A549 (cell line): ENCODE measurements at regions not wholly inside any gene's neighbourhood (a gene's known extent, or its start where the extent isn't known, plus 50 kb on each side); places are given as distances from the start of the nearest gene placed in this dataset.
A peak's percentile ranks its signal among the peaks of the same experiment; 100 is the strongest.

Experiments used
- ATAC-seq, 2 experiments: fragments of 200-7000 bp in 1 of 2; fragments of >200 bp in 1 of 2; cut with Nextera tagmentation in 1 of 2; cut with Tn5 transposase in 1 of 2; 3 replicates each; pipeline versions ENCODE4 v1.8.0 to v1.9.1; 2018 to 2020; ENCODE audit warnings: mild to moderate bottlenecking in 1 of 2, moderate library complexity in 1 of 2
- CTCF ChIA-PET: fragments of 300-600 bp; sonication (Branson Sonifier 250); formaldehyde crosslinking; extraction: SDS; loops from one replicate; lab custom pipeline; 2021; ENCODE audit warnings: antibody characterized with exemption, inconsistent platforms; lab: Yijun Ruan, JAX
- POLR2A ChIA-PET: fragments of 350-600 bp; formaldehyde crosslinking; extraction: SDS; loops from one replicate; lab custom pipeline; 2021; ENCODE audit warnings: antibody characterized with exemption, inconsistent platforms; lab: Yijun Ruan, JAX
- DNase-seq, 2 experiments: peaks; one replicate each; pipeline versions ENCODE4 v3.0.0 to v3.0.0-alpha.2; 2011 to 2016; ENCODE audit warnings: low read depth in 1 of 2, low spot score in 1 of 2
- FAIRE-seq: peaks from 2 replicates; lab custom pipeline; 2011; peaks lifted over from hg19 to GRCh38; lab: Jason Lieb, UNC
- H3K27ac ChIP-seq, 2 experiments: fragments of >200 bp; sonication (Bioruptor Twin); formaldehyde crosslinking; 3 replicates each; pipeline ENCODE4 v1.5.1; 2016 to 2017
- H3K4me1 ChIP-seq: fragments of >200 bp; sonication (Bioruptor Twin); formaldehyde crosslinking; 3 replicates; pipeline ENCODE4 v1.6.1; 2016
- H3K4me2 ChIP-seq: fragments of >200 bp; sonication (Bioruptor Twin); formaldehyde crosslinking; 3 replicates; pipeline ENCODE4 v1.6.1; 2016
- H3K4me3 ChIP-seq: fragments of >200 bp; sonication (Bioruptor Twin); formaldehyde crosslinking; 3 replicates; pipeline ENCODE4 v1.5.1; 2016
- H3K9me3 ChIP-seq: fragments of >200 bp; sonication (Bioruptor Twin); formaldehyde crosslinking; 3 replicates; pipeline ENCODE4 v1.6.1; 2016
- BCL3 ChIP-seq: fragments of >200 bp; sonication (Bioruptor Twin); formaldehyde crosslinking; IDR thresholded peaks from 3 replicates; pipeline ENCODE4 v1.6.1; 2016
- CBX2 ChIP-seq: fragments of 200-600 bp; sonication (generic); IDR thresholded peaks from 2 replicates; pipeline ENCODE4 v1.6.1; 2016; ENCODE audit warnings: low read depth, mild to moderate bottlenecking, borderline replicate concordance
- CBX8 ChIP-seq: fragments of 200-600 bp; sonication (generic); IDR thresholded peaks from 2 replicates; pipeline ENCODE4 v1.6.1; 2016
- E2F6 ChIP-seq: IDR thresholded peaks from 2 replicates; pipeline ENCODE4 v1.6.1; 2012; ENCODE audit warnings: low read depth, borderline replicate concordance
- EHF ChIP-seq: fragments of 250-450 bp; sonication (Bioruptor Pico); IDR thresholded peaks from 2 replicates; pipeline ENCODE4 v1.5.0; 2020; ENCODE audit warnings: mild to moderate bottlenecking
- EP300 ChIP-seq, 2 experiments: fragments of >200 bp; sonication (Bioruptor Twin); formaldehyde crosslinking; IDR thresholded peaks; 2 replicates in 1 of 2; 3 replicates in 1 of 2; pipeline ENCODE4 v1.6.1; 2016 to 2017
- FOSB ChIP-seq: fragments of 250-450 bp; sonication (Bioruptor Pico); IDR thresholded peaks from 2 replicates; pipeline ENCODE4 v1.5.0; 2020; ENCODE audit warnings: mild to moderate bottlenecking, moderate library complexity
- FOSL2 ChIP-seq, 2 experiments: fragments of 450-650 bp in 1 of 2; fragments of >200 bp in 1 of 2; sonication (Bioruptor Twin) in 1 of 2; formaldehyde crosslinking; IDR thresholded peaks; 2 replicates each; pipeline versions ENCODE4 v1.5.0 to v1.6.1; 2016 to 2020; ENCODE audit warnings: mild to moderate bottlenecking in 1 of 2, moderate library complexity in 1 of 2
- HMGXB4 ChIP-seq: fragments of 250-450 bp; sonication (Bioruptor Pico); IDR thresholded peaks from 2 replicates; pipeline ENCODE4 v1.5.0; 2021; ENCODE audit warnings: mild to moderate bottlenecking, moderate library complexity, borderline replicate concordance
- HOXB13 ChIP-seq: fragments of 250-450 bp; sonication (Bioruptor Pico); IDR thresholded peaks from 2 replicates; pipeline ENCODE4 v1.5.0; 2020; ENCODE audit warnings: low read depth, mild to moderate bottlenecking, moderate library complexity
- JUNB ChIP-seq: fragments of >200 bp; sonication (Bioruptor Twin); formaldehyde crosslinking; IDR thresholded peaks from 2 replicates; pipeline ENCODE4 v1.6.1; 2016
- KDM1A ChIP-seq: fragments of 200-600 bp; sonication (generic); IDR thresholded peaks from 2 replicates; pipeline ENCODE4 v1.6.1; 2016; ENCODE audit warnings: low read depth, mild to moderate bottlenecking
- MAFK ChIP-seq: fragments of 450-650 bp; IDR thresholded peaks from 2 replicates; pipeline ENCODE4 v1.6.1; 2014; ENCODE audit not compliant: partially characterized antibody
- MAZ ChIP-seq: fragments of 150-350 bp; IDR thresholded peaks from 2 replicates; pipeline ENCODE4 v1.6.1; 2014; ENCODE audit warnings: antibody characterized with exemption, low read depth, low read length, borderline replicate concordance
- NR3C1 ChIP-seq: fragments of >200 bp; sonication (Bioruptor Twin); formaldehyde crosslinking; IDR thresholded peaks from 3 replicates; pipeline ENCODE4 v1.6.1; 2017
- PBX3 ChIP-seq: IDR thresholded peaks from 2 replicates; pipeline ENCODE4 v1.6.1; 2012
- PHF8 ChIP-seq: fragments of 200-600 bp; sonication (generic); IDR thresholded peaks from 2 replicates; pipeline ENCODE4 v1.6.1; 2016; ENCODE audit warnings: low read depth, mild to moderate bottlenecking, antibody characterized with exemption, moderate library complexity, borderline replicate concordance
- POLR2A ChIP-seq: IDR thresholded peaks from 2 replicates; pipeline ENCODE4 v1.6.1; 2012; ENCODE audit warnings: mild to moderate bottlenecking, low read length
- POLR2AphosphoS2 ChIP-seq: conservative IDR thresholded peaks from 2 replicates; pipeline ENCODE4 v1.6.1; 2012; ENCODE audit warnings: low read length, improper control_type of control experiment, inconsistent platforms
- RAD21 ChIP-seq, 2 experiments: fragments of >200 bp in 1 of 2; sonication (Bioruptor Twin) in 1 of 2; formaldehyde crosslinking in 1 of 2; IDR thresholded peaks in 1 of 2; conservative IDR thresholded peaks in 1 of 2; 2 replicates in 1 of 2; 3 replicates in 1 of 2; pipeline ENCODE4 v1.6.1; 2012 to 2018; ENCODE audit warnings: inconsistent platforms in 1 of 2
- RARB ChIP-seq: fragments of 250-450 bp; sonication (Bioruptor Pico); IDR thresholded peaks from 2 replicates; pipeline ENCODE4 v1.8.0; 2021; ENCODE audit warnings: mild to moderate bottlenecking, moderate library complexity
- RCOR1 ChIP-seq: fragments of 150-350 bp; IDR thresholded peaks from 2 replicates; pipeline ENCODE4 v1.6.1; 2014; ENCODE audit warnings: antibody characterized with exemption, low read length, low read depth
- SREBF2 ChIP-seq: fragments of 450-650 bp; IDR thresholded peaks from 2 replicates; pipeline ENCODE4 v1.6.1; 2014; ENCODE audit warnings: mild to moderate bottlenecking, moderate library complexity
- USF2 ChIP-seq: fragments of 450-650 bp; IDR thresholded peaks from 2 replicates; pipeline ENCODE4 v1.6.1; 2014; ENCODE audit warnings: antibody characterized with exemption
- ZNF302 ChIP-seq: fragments of 250-450 bp; sonication (Bioruptor Pico); IDR thresholded peaks from 2 replicates; pipeline ENCODE4 v1.9.0; 2021; ENCODE audit warnings: inconsistent platforms, mild to moderate bottlenecking, moderate library complexity
- ZSCAN20 ChIP-seq: fragments of 250-450 bp; sonication (Bioruptor Pico); IDR thresholded peaks from 2 replicates; pipeline ENCODE4 v1.8.0; 2022; ENCODE audit warnings: mild to moderate bottlenecking, moderate library complexity
- WGBS: methylation state at CpG from one replicate; pipeline ENCODE4 v1.1.6; 2017; ENCODE audit errors: missing lambda C conversion rate; 5-methylcytosine and 5-hydroxymethylcytosine counted together

GRCh38 chr5:112604732-112605630 is 132.7 kb upstream of the APC start:
- WGBS: 17% methylated on average over 2 of the region's 2 CpGs

GRCh38 chr5:112608975-112609374 is 128.7 kb upstream of the APC start:
- ATAC-seq (no peak), FAIRE-seq (no peak)
- CTCF ChIA-PET: interaction anchor here (2.0 to 2.1 kb wide), 2 partner anchors 57 to 148 kb away, joined by 5 read pairs; no protein-coding TSS in a partner anchor

More at GRCh38 chr5:112604732-112605630, 132.7 kb upstream of the APC start:
- no peak for FAIRE-seq
- CTCF ChIA-PET: no interaction called here
- no peak for TF ChIP-seq POLR2A
- TF ChIP-seq PHF8: no peak
- TF ChIP-seq SREBF2: no peak
- TF ChIP-seq CBX2: no peak
- TF ChIP-seq RCOR1: no peak
- no peak for TF ChIP-seq POLR2AphosphoS2
- TF ChIP-seq EP300 (IDR thresholded peaks at IDR 0.05): no peak
- TF ChIP-seq RARB (CRISPR knock-in tag): no peak
- TF ChIP-seq E2F6: no peak
- no peak for TF ChIP-seq PBX3
- no peak for TF ChIP-seq RAD21 (conservative IDR thresholded peaks at IDR 0.05 in 1 of 2, IDR thresholded peaks at IDR 0.05 in 1 of 2)
- no peak for TF ChIP-seq MAZ
- TF ChIP-seq ZNF302 (CRISPR knock-in tag): no peak
- no peak for TF ChIP-seq HOXB13
- no peak for TF ChIP-seq FOSL2 (IDR thresholded peaks at IDR 0.05)
- no peak for TF ChIP-seq FOSL2 (CRISPR knock-in tag; IDR thresholded peaks at IDR 0.05)
- TF ChIP-seq CBX8: no peak
- TF ChIP-seq, all 56 proteins: peak for 0
- POLR2A ChIA-PET: no interaction called here
- Histone ChIP-seq H3K4me1 (no peaks in the 10 kb centered on the region), H3K4me3 (no peak overlapping the region), H3K27ac (no peak overlapping the region), H3K9me3 (no peaks in the 10 kb centered on the region), H3K4me2 (no peak overlapping the region)
- peak in 1 of 2 experiments; percentile 10 for DNase-seq
- ATAC-seq: peak; percentile 46 to 56; a peak in 2 of 6 replicates

More at GRCh38 chr5:112608975-112609374, 128.7 kb upstream of the APC start:
- Histone ChIP-seq H3K4me1 (no peaks in the 10 kb centered on the region), H3K4me2 (no peak overlapping the region), H3K27ac (no peak overlapping the region), H3K9me3 (no peaks in the 10 kb centered on the region), H3K4me3 (no peak overlapping the region)
- TF ChIP-seq POLR2AphosphoS2: no peak
- no peak for TF ChIP-seq EHF (CRISPR knock-in tag)
- no peak for TF ChIP-seq JUNB
- no peak for TF ChIP-seq FOSB (CRISPR knock-in tag)
- no peak for TF ChIP-seq KDM1A
- TF ChIP-seq ZSCAN20 (CRISPR knock-in tag): no peak
- TF ChIP-seq CBX8: no peak
- TF ChIP-seq BCL3: no peak
- no peak for TF ChIP-seq MAFK
- TF ChIP-seq USF2: no peak
- no peak for TF ChIP-seq MAZ
- no peak for TF ChIP-seq HMGXB4 (CRISPR knock-in tag)
- no peak for TF ChIP-seq NR3C1
- 28% methylated on average over 1 of the region's 1 CpG for WGBS
- DNase-seq: no peak
- POLR2A ChIA-PET: no interaction called here
